ENCODE measurements at regions not wholly inside any gene's neighbourhood (a gene's known extent, or its start where the extent isn't known, plus 50 kb on each side); places are given as distances from the start of the nearest gene placed in this dataset.
"Not testable (repeated sequence)": the region's sequence is repeated elsewhere in the genome, so short reads cannot be mapped to it uniquely, and the experiment has no call there.

DNA sequence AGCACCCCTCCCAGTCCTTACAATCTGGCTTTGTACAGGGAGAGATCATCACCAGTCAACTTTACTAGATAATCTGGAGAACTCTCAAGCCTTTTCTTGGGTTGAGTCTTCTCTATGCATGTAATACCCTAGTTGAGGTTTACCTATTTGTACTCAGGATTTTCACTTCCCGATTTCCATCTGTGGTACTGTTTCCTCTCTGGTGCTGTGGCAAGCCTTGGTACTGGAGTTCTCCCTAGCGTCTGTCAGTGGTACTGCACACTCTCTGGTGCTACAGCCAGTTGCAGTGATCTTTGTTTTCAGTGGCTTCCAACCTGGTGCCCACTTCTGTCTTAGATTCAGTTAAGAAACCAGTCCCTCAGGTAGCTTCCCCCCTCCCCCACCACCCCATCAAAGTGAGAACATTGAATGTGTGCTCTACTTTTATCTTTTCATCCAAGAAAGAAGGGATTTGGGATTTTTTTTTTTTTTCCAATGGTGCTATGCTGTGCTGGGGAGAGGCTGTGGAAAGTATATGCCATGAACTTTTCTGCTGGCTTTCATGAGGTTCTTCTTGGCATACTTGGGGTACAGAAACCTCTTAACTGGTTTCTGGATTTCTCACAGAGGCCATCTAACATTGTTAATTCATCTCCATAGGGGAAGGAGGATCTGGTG, 69.4 kb upstream of the EVL start:
- intact Hi-C loops (cut with micrococcal nuclease): loop anchor here in 1 of 2 donors (1.0 kb wide), 1 partner anchor 14 kb away; no protein-coding TSS in a partner anchor
- H3K36me3 Mint-ChIP-seq: peaks cover 0 to 3% (median under 1%) of the 10 kb centered on the region in 5 donors
- H3K9me3 Mint-ChIP-seq: no peaks in the 10 kb centered on the region

DNA sequence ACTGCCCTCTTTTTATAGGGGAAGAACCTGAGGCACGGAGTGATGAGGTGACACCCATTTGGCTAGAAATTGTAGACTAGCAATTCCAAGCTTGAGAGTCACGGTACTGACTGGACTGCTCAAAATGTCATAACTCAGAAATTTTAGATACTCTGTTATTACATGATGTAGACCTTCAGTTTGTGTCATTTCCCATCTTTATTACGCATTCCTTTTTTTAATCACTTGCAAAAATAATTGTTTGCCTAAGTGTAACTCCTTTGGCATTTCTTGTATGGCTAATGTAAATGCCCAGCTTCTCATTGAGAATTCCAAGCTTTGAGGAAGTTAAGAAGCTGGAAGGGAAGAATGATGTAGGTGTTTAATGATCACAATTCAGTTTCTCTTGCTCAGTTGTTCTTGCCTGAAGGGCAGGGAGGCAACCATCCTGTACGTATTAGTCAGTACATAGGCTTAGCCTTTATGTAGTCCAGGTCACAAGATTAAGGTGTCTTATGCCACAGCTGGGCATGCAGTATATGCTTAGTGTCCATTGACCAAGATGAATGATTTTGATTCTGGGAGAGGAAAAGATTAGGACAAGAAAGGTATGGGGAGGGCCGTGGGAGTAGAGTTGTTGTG, 68.2 kb upstream of the EVL start:
- Histone ChIP-seq H3K4me3 (ENCODE audit: low read length) (no peak overlapping the region), H3K36me3 (ENCODE audit: control insufficient read depth in 2 of 3, insufficient read depth in 3 of 3, low read length in 3 of 3) (no peaks in the 10 kb centered on the region), H3K27me3 (ENCODE audit: control insufficient read depth in 2 of 2, insufficient read depth in 2 of 2, low read length in 2 of 2) (no peaks in the 10 kb centered on the region), H3K4me1 (ENCODE audit: control insufficient read depth in 2 of 2, insufficient read depth in 2 of 2, low read length in 2 of 2) (no peaks in the 10 kb centered on the region), H3K27ac (ENCODE audit: low read depth, low read length) (no peak overlapping the region), H3K9me3 (ENCODE audit: control insufficient read depth in 2 of 3, low read length in 3 of 3) (no peaks in the 10 kb centered on the region)
- ChIA-PET POLR2A (no interaction called here), CTCF (interaction anchor here (0.7 to 1.1 kb wide), 2 partner anchors 14 to 33 kb away, joined by 3 read pairs; no protein-coding TSS in a partner anchor)
- Mint-ChIP-seq H3K27ac (no peak overlapping the region), H3K4me1 (peaks cover 0 to 9% (median 6%) of the 10 kb centered on the region in 7 donors), H3K9me3 (peaks cover 0 to 3% (median 0%) of the 10 kb centered on the region in 11 donors), H3K36me3 (peaks cover 0 to 6% (median 3%) of the 10 kb centered on the region in 5 donors), H3K27me3 (peaks cover 0 to 34% (median 0%) of the 10 kb centered on the region in 5 donors), H3K4me3 (no peak overlapping the region)
- DNase-seq (no peak), ATAC-seq (no peak)
- intact Hi-C loops (cut with micrococcal nuclease): no loop called here

More for the DNA sequence above, 69.4 kb upstream of the EVL start:
- Histone ChIP-seq H3K4me1 (ENCODE audit: control insufficient read depth in 2 of 2, insufficient read depth in 2 of 2, low read length in 2 of 2) (no peaks in the 10 kb centered on the region), H3K27me3 (ENCODE audit: control insufficient read depth in 2 of 2, insufficient read depth in 2 of 2, low read length in 2 of 2) (no peaks in the 10 kb centered on the region), H3K4me3 (ENCODE audit: low read length) (no peak overlapping the region), H3K36me3 (ENCODE audit: control insufficient read depth in 2 of 3, insufficient read depth in 3 of 3, low read length in 3 of 3) (no peaks in the 10 kb centered on the region), H3K27ac (ENCODE audit: low read depth, low read length) (no peak overlapping the region), H3K9me3 (ENCODE audit: control insufficient read depth in 2 of 3, low read length in 3 of 3) (no peaks in the 10 kb centered on the region)
- Mint-ChIP-seq H3K4me3 (peak overlapping the region in 1 of 10 donors; percentile 35), H3K4me1 (peaks cover 0 to 9% (median 6%) of the 10 kb centered on the region in 7 donors), H3K27me3 (peaks cover 0 to 34% (median 0%) of the 10 kb centered on the region in 5 donors), H3K27ac (no peak overlapping the region)
- DNase-seq: peak; percentile 20 to 61 (median 48)
- ChIA-PET POLR2A (no interaction called here), CTCF (no interaction called here)
- peak; percentile 99 for ATAC-seq

DNA sequence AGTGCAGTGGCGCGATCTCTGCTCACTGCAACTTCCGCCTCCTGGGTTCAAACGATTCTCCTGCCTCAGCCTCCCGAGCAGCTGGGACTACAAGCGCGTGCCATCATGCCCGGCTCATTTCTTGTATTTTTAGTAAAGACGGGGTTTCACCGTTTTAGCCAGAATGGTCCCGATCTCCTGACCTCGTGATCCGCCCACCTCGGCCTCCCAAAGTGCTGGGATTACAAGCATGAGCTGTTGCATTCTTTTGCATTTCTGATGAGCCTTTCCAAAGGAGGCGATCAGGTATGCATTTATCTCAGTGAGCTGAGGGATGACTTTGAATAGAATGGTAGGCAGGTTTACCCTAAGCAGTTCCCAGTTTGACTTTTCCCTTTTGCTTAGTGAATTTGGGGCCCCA, 64.8 kb upstream of the EVL start:
- H3K27ac Mint-ChIP-seq; H3K4me1 ChIP-seq (ENCODE audit: control insufficient read depth in 2 of 2, insufficient read depth in 2 of 2, low read length in 2 of 2); H3K27ac ChIP-seq (ENCODE audit: low read depth, low read length); intact Hi-C loops (cut with micrococcal nuclease); DNase-seq; H3K4me3 ChIP-seq (ENCODE audit: low read length); CTCF ChIA-PET; H3K9me3 ChIP-seq (ENCODE audit: control insufficient read depth in 2 of 3, low read length in 3 of 3); H3K4me1 Mint-ChIP-seq; H3K36me3 ChIP-seq (ENCODE audit: control insufficient read depth in 2 of 3, insufficient read depth in 3 of 3, low read length in 3 of 3); ATAC-seq; POLR2A ChIA-PET; H3K27me3 ChIP-seq (ENCODE audit: control insufficient read depth in 2 of 2, insufficient read depth in 2 of 2, low read length in 2 of 2); H3K4me3 Mint-ChIP-seq: not testable (repeated sequence)
- Mint-ChIP-seq H3K27me3 (peaks cover 0 to 13% (median 0%) of the 10 kb centered on the region in 5 donors), H3K36me3 (peaks cover 0 to 13% (median 7%) of the 10 kb centered on the region in 5 donors), H3K9me3 (peaks cover 0 to 16% (median 3%) of the 10 kb centered on the region in 11 donors)

DNA sequence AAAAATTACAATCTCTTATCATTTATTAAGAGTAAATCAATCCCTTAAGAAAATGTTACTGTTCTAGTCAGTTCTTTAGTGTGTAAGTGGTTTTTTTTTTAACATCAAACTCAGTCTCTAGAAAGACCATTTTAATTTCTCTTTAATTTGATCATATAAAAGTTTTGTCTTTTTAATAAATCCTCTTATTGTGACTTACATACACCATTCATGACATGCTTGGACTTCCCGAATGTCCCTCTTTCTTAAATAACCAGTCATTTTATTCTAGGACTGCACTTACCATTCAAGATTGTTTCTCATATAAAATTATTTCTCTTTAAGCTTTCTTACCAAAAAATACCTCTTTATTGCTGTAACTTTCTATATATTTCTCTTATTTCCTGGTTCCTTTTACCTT, 60.8 kb upstream of the EVL start:
- CTCF ChIA-PET: interaction anchor here (1.8 kb wide), 1 partner anchor 21 kb away, joined by 4 read pairs; no protein-coding TSS in a partner anchor
- no peaks in the 10 kb centered on the region for H3K27me3 ChIP-seq (ENCODE audit: control insufficient read depth in 2 of 2, insufficient read depth in 2 of 2, low read length in 2 of 2)
- POLR2A ChIA-PET: no interaction called here
- Mint-ChIP-seq H3K9me3 (peaks cover 0 to 20% (median 3%) of the 10 kb centered on the region in 11 donors), H3K27ac (no peak overlapping the region), H3K36me3 (peaks cover 0 to 15% (median 7%) of the 10 kb centered on the region in 5 donors), H3K4me1 (no peaks in the 10 kb centered on the region), H3K27me3 (peaks cover 0 to 15% (median 0%) of the 10 kb centered on the region in 5 donors), H3K4me3 (no peak overlapping the region)
- H3K27ac ChIP-seq (ENCODE audit: low read depth, low read length): no peak overlapping the region
- no peak overlapping the region for H3K4me3 ChIP-seq (ENCODE audit: low read length)
- DNase-seq: no peak
- peaks cover 0 to 5% (median 0%) of the 10 kb centered on the region in 3 experiments for H3K9me3 ChIP-seq (ENCODE audit: control insufficient read depth in 2 of 3, low read length in 3 of 3)
- no peaks in the 10 kb centered on the region for H3K4me1 ChIP-seq (ENCODE audit: control insufficient read depth in 2 of 2, insufficient read depth in 2 of 2, low read length in 2 of 2)
- no peaks in the 10 kb centered on the region for H3K36me3 ChIP-seq (ENCODE audit: control insufficient read depth in 2 of 3, insufficient read depth in 3 of 3, low read length in 3 of 3)
- intact Hi-C loops (cut with micrococcal nuclease): no loop called here
- ATAC-seq: no peak

DNA sequence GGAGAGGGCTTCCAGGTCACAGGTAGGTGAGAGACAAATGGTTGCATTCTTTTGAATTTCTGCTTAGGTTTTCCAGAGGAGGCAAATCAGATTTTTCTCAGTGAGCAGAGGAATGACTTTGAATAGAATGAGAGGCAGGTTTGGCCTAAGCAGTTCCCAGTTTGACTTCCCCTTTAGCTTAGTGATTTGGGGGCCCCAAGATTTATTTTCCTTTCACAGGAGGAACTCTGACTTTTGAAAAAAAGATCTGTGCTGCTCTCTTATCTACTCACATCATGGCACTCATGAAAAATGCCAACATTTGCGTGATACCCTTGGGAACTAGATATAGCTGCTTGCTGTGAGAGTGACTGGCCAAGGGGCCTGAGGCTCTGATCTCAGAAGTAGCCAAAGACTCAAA, 58.0 kb upstream of the EVL start:
- H3K27me3 Mint-ChIP-seq: peaks cover 0 to 9% (median 0%) of the 10 kb centered on the region in 5 donors
- H3K27ac Mint-ChIP-seq: no peak overlapping the region
- no peak overlapping the region for H3K4me3 Mint-ChIP-seq
- ChIA-PET POLR2A (no interaction called here), CTCF (interaction anchor here (0.6 to 0.7 kb wide), 2 partner anchors 10 to 480 kb away, joined by 3 to 7 read pairs; no protein-coding TSS in a partner anchor)
- H3K4me1 ChIP-seq (ENCODE audit: control insufficient read depth in 2 of 2, insufficient read depth in 2 of 2, low read length in 2 of 2): no peaks in the 10 kb centered on the region
- peaks cover 0 to under 1% (median 0%) of the 10 kb centered on the region in 7 donors for H3K4me1 Mint-ChIP-seq
- H3K36me3 Mint-ChIP-seq: peaks cover 0 to 9% (median 4%) of the 10 kb centered on the region in 5 donors
- no peak overlapping the region for H3K4me3 ChIP-seq (ENCODE audit: low read length)
- intact Hi-C loops (cut with micrococcal nuclease): no loop called here
- ATAC-seq: no peak
- H3K27ac ChIP-seq (ENCODE audit: low read depth, low read length): no peak overlapping the region
- no peak for DNase-seq
- H3K9me3 ChIP-seq (ENCODE audit: control insufficient read depth in 2 of 3, low read length in 3 of 3): peaks cover 0 to 5% (median 0%) of the 10 kb centered on the region in 3 experiments
- H3K27me3 ChIP-seq (ENCODE audit: control insufficient read depth in 2 of 2, insufficient read depth in 2 of 2, low read length in 2 of 2): no peaks in the 10 kb centered on the region
- no peaks in the 10 kb centered on the region for H3K36me3 ChIP-seq (ENCODE audit: control insufficient read depth in 2 of 3, insufficient read depth in 3 of 3, low read length in 3 of 3)
- peaks cover 0 to 14% (median 2%) of the 10 kb centered on the region in 11 donors for H3K9me3 Mint-ChIP-seq

DNA sequence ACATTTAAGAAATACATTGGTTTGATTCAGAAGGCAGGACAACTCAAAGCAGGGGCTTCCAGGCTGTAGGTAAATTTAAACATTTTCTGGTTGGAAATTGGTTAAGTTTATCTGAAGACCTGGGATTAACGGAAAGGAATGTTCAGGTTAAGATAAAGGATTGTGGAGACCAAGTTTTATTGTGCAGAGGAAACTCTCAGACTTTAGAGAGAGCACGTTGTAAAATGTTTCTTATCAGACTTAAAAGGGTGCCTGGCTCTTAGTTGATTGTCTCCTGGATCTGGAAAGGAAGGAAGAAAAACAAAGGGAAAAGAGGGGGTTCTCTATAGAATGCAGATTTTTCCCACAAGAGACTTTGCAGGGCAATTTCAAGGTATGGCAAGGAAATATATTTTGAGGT, 55.4 kb upstream of the EVL start:
- H3K9me3 Mint-ChIP-seq; H3K36me3 ChIP-seq (ENCODE audit: control insufficient read depth in 2 of 3, insufficient read depth in 3 of 3, low read length in 3 of 3); H3K4me1 Mint-ChIP-seq; POLR2A ChIA-PET; H3K9me3 ChIP-seq (ENCODE audit: control insufficient read depth in 2 of 3, low read length in 3 of 3); H3K4me3 Mint-ChIP-seq; intact Hi-C loops (cut with micrococcal nuclease); H3K36me3 Mint-ChIP-seq; H3K4me1 ChIP-seq (ENCODE audit: control insufficient read depth in 2 of 2, insufficient read depth in 2 of 2, low read length in 2 of 2); ATAC-seq; DNase-seq; H3K27me3 ChIP-seq (ENCODE audit: control insufficient read depth in 2 of 2, insufficient read depth in 2 of 2, low read length in 2 of 2); H3K27ac ChIP-seq (ENCODE audit: low read depth, low read length); CTCF ChIA-PET; H3K4me3 ChIP-seq (ENCODE audit: low read length); H3K27ac Mint-ChIP-seq; H3K27me3 Mint-ChIP-seq: not testable (repeated sequence)

Data from naive thymus-derived CD4-positive, alpha-beta T cell (primary cell).